ENCODE measurements at regions not wholly inside any gene's neighbourhood (a gene's known extent, or its start where the extent isn't known, plus 50 kb on each side); places are given as distances from the start of the nearest gene placed in this dataset.

GRCh38 chr10:119996944-119997343 is 104.4 kb downstream of the SEC23IP start:
- H3K9me3 ChIP-seq (ENCODE audit: low read depth, low read length, poor library complexity, severe bottlenecking) = no peaks in the 10 kb centered on the region
- no peak overlapping the region for H3K4me3 ChIP-seq (ENCODE audit: low read depth, low read length, poor library complexity, severe bottlenecking)
- H3K4me1 ChIP-seq (ENCODE audit: insufficient read depth, low read length, poor library complexity, severe bottlenecking) = no peaks in the 10 kb centered on the region
- TF ChIP-seq EZH2 (IDR thresholded peaks at IDR 0.05; ENCODE audit: borderline replicate concordance, low read depth, low read length, poor library complexity, severe bottlenecking) (no peak), CTCF (conservative IDR thresholded peaks at IDR 0.05; ENCODE audit: low read depth, low read length) (no peak)
- peaks cover 44% of the 10 kb centered on the region for H3K27me3 ChIP-seq (replicated peaks; ENCODE audit: insufficient read depth, low read depth, low read length, poor library complexity)
- BruUV-seq (replicated peaks) = no TSS peak
- CTCF ChIA-PET = no interaction called here
- no peak overlapping the region for H3K27ac ChIP-seq (ENCODE audit: low read depth, low read length, poor library complexity, severe bottlenecking)
- no peaks in the 10 kb centered on the region for H3K36me3 ChIP-seq (ENCODE audit: insufficient read depth, low read length, poor library complexity, severe bottlenecking)
- no peak for DNase-seq (ENCODE audit: low spot score)
- POLR2A ChIA-PET (ENCODE audit: low non-redundant PET) = no interaction called here
- intact Hi-C loops (cut with micrococcal nuclease; ENCODE audit: unreplicated experiment) = no loop called here

- Histone ChIP-seq H3K27me3 (replicated peaks; ENCODE audit: insufficient read depth, low read depth, low read length, poor library complexity) (peaks cover 45% of the 10 kb centered on the region), H3K27ac (ENCODE audit: low read depth, low read length, poor library complexity, severe bottlenecking) (no peak overlapping the region), H3K36me3 (ENCODE audit: insufficient read depth, low read length, poor library complexity, severe bottlenecking) (no peaks in the 10 kb centered on the region), H3K4me3 (ENCODE audit: low read depth, low read length, poor library complexity, severe bottlenecking) (no peak overlapping the region), H3K9me3 (ENCODE audit: low read depth, low read length, poor library complexity, severe bottlenecking) (no peaks in the 10 kb centered on the region), H3K4me1 (ENCODE audit: insufficient read depth, low read length, poor library complexity, severe bottlenecking) (no peaks in the 10 kb centered on the region)
- no peak for TF ChIP-seq CTCF (conservative IDR thresholded peaks at IDR 0.05; ENCODE audit: low read depth, low read length)
- no peak for TF ChIP-seq EZH2 (IDR thresholded peaks at IDR 0.05; ENCODE audit: borderline replicate concordance, low read depth, low read length, poor library complexity, severe bottlenecking)
- intact Hi-C loops (cut with micrococcal nuclease; ENCODE audit: unreplicated experiment) = no loop called here
- no TSS peak for BruUV-seq (replicated peaks)
- no peak for DNase-seq (ENCODE audit: low spot score)
- POLR2A ChIA-PET (ENCODE audit: low non-redundant PET) = no interaction called here
- CTCF ChIA-PET = no interaction called here
Measured at GRCh38 chr10:119997429-119997828, 104.9 kb downstream of the SEC23IP start.

- no TSS peak for BruUV-seq (replicated peaks)
- Histone ChIP-seq H3K36me3 (ENCODE audit: insufficient read depth, low read length, poor library complexity, severe bottlenecking) (no peaks in the 10 kb centered on the region), H3K9me3 (ENCODE audit: low read depth, low read length, poor library complexity, severe bottlenecking) (no peaks in the 10 kb centered on the region), H3K27ac (ENCODE audit: low read depth, low read length, poor library complexity, severe bottlenecking) (no peak overlapping the region), H3K4me1 (ENCODE audit: insufficient read depth, low read length, poor library complexity, severe bottlenecking) (no peaks in the 10 kb centered on the region), H3K4me3 (ENCODE audit: low read depth, low read length, poor library complexity, severe bottlenecking) (no peak overlapping the region), H3K27me3 (replicated peaks; ENCODE audit: insufficient read depth, low read depth, low read length, poor library complexity) (peaks cover 61% of the 10 kb centered on the region)
- no peak for DNase-seq (ENCODE audit: low spot score)
- no peak for TF ChIP-seq EZH2 (IDR thresholded peaks at IDR 0.05; ENCODE audit: borderline replicate concordance, low read depth, low read length, poor library complexity, severe bottlenecking)
- POLR2A ChIA-PET (ENCODE audit: low non-redundant PET) = no interaction called here
- intact Hi-C loops (cut with micrococcal nuclease; ENCODE audit: unreplicated experiment) = no loop called here
- CTCF ChIA-PET = no interaction called here
Measured at GRCh38 chr10:120002785-120003184, 110.3 kb downstream of the SEC23IP start.
